ENCODE measurements at regions not wholly inside any gene's neighbourhood (a gene's known extent, or its start where the extent isn't known, plus 50 kb on each side); places are given as distances from the start of the nearest gene placed in this dataset.

GRCh38 chr7:15099074-15099473 lies 196.5 kb upstream of the DGKB start:
- TF ChIP-seq CTCF (IDR thresholded peaks at IDR 0.05), result no peak
- no peak for TF ChIP-seq POLR2A (IDR thresholded peaks at IDR 0.05)
